SH-SY5Y (cell line): ENCODE measurements at regions not wholly inside any gene's neighbourhood (a gene's known extent, or its start where the extent isn't known, plus 50 kb on each side); places are given as distances from the start of the nearest gene placed in this dataset.

Source experiments
- GATA2 ChIP-seq: IDR thresholded peaks from 2 replicates; pipeline ENCODE4 v1.6.1; 2011; ENCODE audit warnings: mild to moderate bottlenecking, low read depth, low read length
- GATA3 ChIP-seq: IDR thresholded peaks from 2 replicates; pipeline ENCODE4 v1.6.1; 2011; ENCODE audit warnings: low read depth, mild to moderate bottlenecking, low read length, moderate library complexity

GRCh38 chr4:63894161-63894560 lies 515.1 kb downstream of the TECRL start:
- TF ChIP-seq GATA3 (no peak), GATA2 (no peak)
